H1 (cell line): ENCODE measurements at regions not wholly inside any gene's neighbourhood (a gene's known extent, or its start where the extent isn't known, plus 50 kb on each side); places are given as distances from the start of the nearest gene placed in this dataset.

Experiments
- CTCF ChIA-PET: fragments of 300-600 bp; sonication (Branson Sonifier 250); formaldehyde crosslinking; loops from one replicate; lab custom pipeline; 2021; ENCODE audit not compliant: partially characterized antibody; lab: Charles Lee
- POLR2A ChIA-PET: fragments of 300-600 bp; sonication (Branson Sonifier 250); formaldehyde crosslinking; loops from one replicate; lab custom pipeline; 2021; ENCODE audit warnings: inconsistent platforms; ENCODE audit not compliant: partially characterized antibody; lab: Charles Lee
- DNase-seq, 2 experiments: peaks; one replicate each; pipeline versions ENCODE4 v3.0.0 to v3.0.0-alpha.2; 2010 to 2022; ENCODE audit warnings: low spot score in 2 of 2, low read depth in 1 of 2, mixed read lengths in 1 of 2
- FAIRE-seq: peaks from 2 replicates; lab custom pipeline; 2011; peaks lifted over from hg19 to GRCh38; lab: Jason Lieb, UNC
- H2AFZ ChIP-seq: 2 replicates; pipeline ENCODE4 v1.8.1; 2012; ENCODE audit warnings: low read length, inconsistent platforms
- H2AK5ac ChIP-seq: 2 replicates; pipeline ENCODE4 v1.6.1; 2013; ENCODE audit warnings: low read depth, low read length
- H2BK120ac ChIP-seq: replicated peaks from 2 replicates; pipeline ENCODE3; 2013; ENCODE audit warnings: low read depth, low read length, inconsistent platforms
- H2BK12ac ChIP-seq: 2 replicates; pipeline ENCODE4 v1.6.1; 2013; ENCODE audit warnings: low read depth, low read length
- H2BK15ac ChIP-seq: 2 replicates; pipeline ENCODE4 v1.6.1; 2013; ENCODE audit warnings: low read length
- H2BK20ac ChIP-seq: 2 replicates; pipeline ENCODE4 v1.6.1; 2013; ENCODE audit warnings: low read length
- H2BK5ac ChIP-seq: 2 replicates; pipeline ENCODE4 v1.6.1; 2013; ENCODE audit warnings: low read depth, low read length
- H3K14ac ChIP-seq: 2 replicates; pipeline ENCODE4 v1.6.1; 2013; ENCODE audit warnings: inconsistent platforms; ENCODE audit not compliant: insufficient read length
- H3K18ac ChIP-seq: 2 replicates; pipeline ENCODE4 v1.6.1; 2013; ENCODE audit warnings: low read length; ENCODE audit errors: extremely low read depth
- H3K23ac ChIP-seq: 2 replicates; pipeline ENCODE4 v1.6.1; 2013; ENCODE audit warnings: inconsistent platforms; ENCODE audit not compliant: insufficient read length
- H3K23me2 ChIP-seq: 2 replicates; pipeline ENCODE4 v1.6.1; 2013; ENCODE audit warnings: low read depth, low read length
- H3K27ac ChIP-seq: 2 replicates; pipeline ENCODE4 v1.6.1; 2011; ENCODE audit warnings: low read depth, low read length, inconsistent platforms
- H3K27me3 ChIP-seq, 4 experiments: replicated peaks in 1 of 4; 1 replicate in 1 of 4; 2 replicates in 3 of 4; pipeline versions ENCODE4 v1.6.1 to v1.8.1; 2011 to 2013; ENCODE audit warnings: low read length in 3 of 4, mild to moderate bottlenecking in 3 of 4, inconsistent platforms in 2 of 4, mixed read lengths in 2 of 4, moderate library complexity in 1 of 4; ENCODE audit not compliant: control insufficient read depth in 3 of 4, insufficient read depth in 3 of 4; ENCODE audit errors: extremely low read depth in 1 of 4
- H3K36me3 ChIP-seq, 4 experiments: 2 replicates each; pipeline versions ENCODE4 v1.6.1 to v1.8.1; 2011 to 2013; ENCODE audit warnings: mild to moderate bottlenecking in 4 of 4, low read length in 3 of 4, moderate library complexity in 2 of 4, control low read depth in 1 of 4, inconsistent platforms in 1 of 4; ENCODE audit not compliant: insufficient read depth in 4 of 4, control insufficient read depth in 2 of 4
- H3K4ac ChIP-seq: replicated peaks from 2 replicates; pipeline ENCODE3; 2013; ENCODE audit warnings: low read length, low read depth, mixed read lengths, inconsistent platforms; ENCODE audit not compliant: insufficient read length
- H3K4me1 ChIP-seq, 4 experiments: replicated peaks in 1 of 4; 1 replicate in 1 of 4; 2 replicates in 3 of 4; pipeline versions ENCODE4 v1.6.1 to v1.8.1; 2011 to 2013; ENCODE audit warnings: low read length in 3 of 4, inconsistent platforms in 2 of 4, mixed read lengths in 1 of 4; ENCODE audit not compliant: insufficient read depth in 4 of 4, control insufficient read depth in 3 of 4
- H3K4me2 ChIP-seq, 2 experiments: 2 replicates each; pipeline versions ENCODE4 v1.6.1 to v1.8.1; 2011 to 2013; ENCODE audit warnings: low read depth in 2 of 2, low read length in 2 of 2, control low read depth in 1 of 2, inconsistent platforms in 1 of 2, mild to moderate bottlenecking in 1 of 2; ENCODE audit not compliant: insufficient read depth in 1 of 2
- H3K4me3 ChIP-seq, 4 experiments: fragments of 200-600, 300-600 bp in 1 of 4; sonication (generic), shearing (Covaris generic), sonication (Bioruptor Twin) in 1 of 4; 2 replicates each; pipeline versions ENCODE4 v1.5.1 to v1.8.1; 2011 to 2016; ENCODE audit warnings: low read length in 4 of 4, low read depth in 3 of 4, control low read depth in 2 of 4, inconsistent platforms in 2 of 4, mild to moderate bottlenecking in 2 of 4, mixed read lengths in 1 of 4, moderate library complexity in 1 of 4; ENCODE audit not compliant: insufficient read depth in 2 of 4; ENCODE audit errors: extremely low read depth in 1 of 4
- H3K56ac ChIP-seq: replicated peaks from 2 replicates; pipeline ENCODE3; 2013; ENCODE audit warnings: low read depth, mild to moderate bottlenecking, mixed read lengths, low read length, inconsistent platforms; ENCODE audit not compliant: insufficient read length
- H3K79me1 ChIP-seq: 2 replicates; pipeline ENCODE4 v1.6.1; 2013; ENCODE audit warnings: low read depth, low read length, control low read depth
- H3K79me2 ChIP-seq, 2 experiments: 2 replicates each; pipeline versions ENCODE4 v1.6.1 to v1.8.1; 2012 to 2013; ENCODE audit warnings: low read length in 2 of 2, mild to moderate bottlenecking in 2 of 2, inconsistent platforms in 1 of 2; ENCODE audit not compliant: insufficient read depth in 2 of 2, control insufficient read depth in 1 of 2
- H3K9ac ChIP-seq, 4 experiments: replicated peaks in 1 of 4; 1 replicate in 1 of 4; 2 replicates in 3 of 4; pipeline versions ENCODE4 v1.6.1 to v1.8.1; 2011 to 2013; ENCODE audit warnings: low read depth in 3 of 4, low read length in 3 of 4, control low read depth in 2 of 4, mild to moderate bottlenecking in 2 of 4, moderate library complexity in 2 of 4, inconsistent platforms in 1 of 4; ENCODE audit errors: extremely low read depth in 1 of 4
- H3K9me3 ChIP-seq, 2 experiments: 2 replicates each; pipeline versions ENCODE4 v1.6.1 to v1.8.1; 2012 to 2013; ENCODE audit warnings: mild to moderate bottlenecking in 2 of 2, moderate library complexity in 2 of 2, control low read depth in 1 of 2, inconsistent platforms in 1 of 2, low read depth in 1 of 2, low read length in 1 of 2, mixed read lengths in 1 of 2; ENCODE audit not compliant: insufficient read depth in 2 of 2
- H4K20me1 ChIP-seq, 2 experiments: replicated peaks in 1 of 2; 2 replicates each; pipeline versions ENCODE3 to v1.8.1; 2011 to 2013; ENCODE audit warnings: inconsistent platforms in 2 of 2, low read length in 2 of 2, mild to moderate bottlenecking in 1 of 2; ENCODE audit not compliant: insufficient read depth in 2 of 2, control insufficient read depth in 1 of 2
- H4K5ac ChIP-seq: 2 replicates; pipeline ENCODE4 v1.6.1; 2013; ENCODE audit warnings: low read length, low read depth, mixed read lengths, inconsistent platforms; ENCODE audit not compliant: insufficient read length
- H4K8ac ChIP-seq: 2 replicates; pipeline ENCODE4 v1.8.0; 2013; ENCODE audit warnings: mild to moderate bottlenecking, moderate library complexity, low read length, inconsistent platforms; ENCODE audit not compliant: insufficient read depth; ENCODE audit errors: extremely low read depth
- H4K91ac ChIP-seq: replicated peaks from 2 replicates; pipeline ENCODE3; 2013; ENCODE audit warnings: low read length, mixed read lengths, inconsistent platforms; ENCODE audit not compliant: insufficient read length
- CHD1 ChIP-seq: IDR thresholded peaks from 2 replicates; pipeline ENCODE4 v1.6.1; 2012; ENCODE audit warnings: low read depth, low read length, improper control_type of control experiment
- FOSL1 ChIP-seq: IDR thresholded peaks from 2 replicates; pipeline ENCODE4 v1.6.1; 2011; ENCODE audit warnings: mild to moderate bottlenecking, low read depth, low read length, moderate library complexity; ENCODE audit not compliant: insufficient read depth
- RFX5 ChIP-seq: IDR thresholded peaks from 2 replicates; pipeline ENCODE4 v1.6.1; 2011; ENCODE audit warnings: low read depth, low read length, improper control_type of control experiment, borderline replicate concordance
- SAP30 ChIP-seq: fragments of 300-600 bp; sonication (generic); IDR thresholded peaks from 2 replicates; pipeline ENCODE4 v1.7.1; 2012; ENCODE audit warnings: low read length, moderate library complexity, mild to moderate bottlenecking, inconsistent platforms; ENCODE audit not compliant: insufficient read depth, insufficient replicate concordance
- WGBS, 2 experiments: shearing (Covaris generic) in 1 of 2; methylation state at CpG; one replicate each; pipeline versions ENCODE4 v1.1.6 to v1.1.7; 2013 to 2015; ENCODE audit warnings: low lambda C conversion rate in 2 of 2, mixed read lengths in 2 of 2, inconsistent platforms in 1 of 2, low coverage in 1 of 2, missing lambda C conversion rate in 1 of 2; ENCODE audit not compliant: insufficient replicate concordance in 2 of 2, insufficient coverage in 1 of 2, insufficient read length in 1 of 2; ENCODE audit errors: extremely low coverage in 1 of 2, missing lambda C conversion rate in 1 of 2; 5-methylcytosine and 5-hydroxymethylcytosine counted together

DNA sequence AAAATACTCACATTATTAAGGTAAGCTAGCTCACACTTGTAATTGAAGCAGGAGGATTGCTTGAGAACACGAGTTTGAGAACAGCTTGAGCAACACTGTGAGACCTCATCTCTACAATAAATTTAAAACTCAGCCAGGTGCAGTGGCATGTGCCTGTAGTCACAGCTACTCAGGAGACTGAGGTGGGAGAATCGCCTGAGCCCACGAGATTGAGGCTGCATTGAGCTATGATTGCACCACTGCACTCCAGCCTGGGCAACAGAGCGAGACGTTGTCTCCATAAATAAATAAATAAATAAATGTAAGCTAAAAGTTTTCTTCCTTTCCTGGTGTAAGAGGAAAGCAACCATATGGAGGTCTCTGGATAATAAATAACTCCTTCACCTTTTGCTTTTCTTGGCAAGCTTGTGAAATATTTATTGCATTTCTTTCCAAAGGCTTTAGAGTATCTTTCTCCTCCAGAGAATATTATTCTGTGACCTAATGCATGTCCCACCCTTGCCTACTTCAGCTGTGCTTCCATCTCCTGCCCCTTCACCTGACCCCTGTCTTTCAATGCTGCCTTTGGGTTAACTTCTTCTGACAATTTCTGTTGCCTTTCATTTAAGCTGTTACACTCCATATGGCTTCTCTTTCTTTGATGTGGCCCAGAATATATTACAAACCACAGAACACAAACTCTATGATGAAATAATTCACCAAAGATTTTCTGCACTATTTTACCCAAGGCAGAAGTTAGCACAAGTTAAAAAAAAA is 280.7 kb upstream of the RND3 start:
- Histone ChIP-seq H2BK20ac (no peak overlapping the region), H3K23ac (no peak overlapping the region), H4K20me1 (no peaks in the 10 kb centered on the region), H4K5ac (no peak overlapping the region), H2BK5ac (no peak overlapping the region), H3K4ac (no peak overlapping the region), H3K9me3 (no peaks in the 10 kb centered on the region), H3K56ac (no peak overlapping the region), H3K79me1 (no peaks in the 10 kb centered on the region), H3K79me2 (no peaks in the 10 kb centered on the region), H3K4me3 (no peak overlapping the region), H3K36me3 (no peaks in the 10 kb centered on the region), H3K4me2 (no peak overlapping the region), H2BK15ac (0 out of 2 replicates have a peak overlapping the region, but pooled peaks have one; percentile 50), H2AK5ac (no peak overlapping the region), H3K9ac (no peak overlapping the region), H3K4me1 (no peaks in the 10 kb centered on the region), H4K91ac (no peak overlapping the region), H2BK12ac (no peak overlapping the region), H2BK120ac (no peak overlapping the region), H3K27me3 (no peaks in the 10 kb centered on the region), H4K8ac (no peak overlapping the region), H3K18ac (peak overlapping the region; percentile 35; the same call in 1 of the 2 replicates), H3K27ac (no peak overlapping the region), H2AFZ (no peak overlapping the region), H3K23me2 (no peaks in the 10 kb centered on the region), H3K14ac (no peak overlapping the region)
- 80% methylated on average over 5 of the region's 5 CpGs; no CpG with 5 or more reads in 1 of the 2 experiments for WGBS, 2 experiments
- no peak for DNase-seq
- TF ChIP-seq RFX5: no peak
- TF ChIP-seq FOSL1: no peak
- TF ChIP-seq CHD1: no peak
- no peak for TF ChIP-seq SAP30
- POLR2A ChIA-PET: no interaction called here
- peak; percentile 19 for FAIRE-seq
- CTCF ChIA-PET: interaction anchor here (1.0 to 1.6 kb wide), 4 partner anchors 12 to 167 kb away, joined by 3 to 5 read pairs (median 4); no protein-coding TSS in a partner anchor
